Prostate gland (tissue), 2 donors: ENCODE measurements at regions not wholly inside any gene's neighbourhood (a gene's known extent, or its start where the extent isn't known, plus 50 kb on each side); places are given as distances from the start of the nearest gene placed in this dataset.

ENCODE experiments used
- DNase-seq: peaks from one replicate; pipeline ENCODE4 v3.0.0-alpha.2; 2019; ENCODE audit warnings: low spot score
- H3K27ac ChIP-seq, 2 donors: fragments of 200-600 bp; sonication (generic); 2 replicates each; pipeline ENCODE4 v1.5.1; 2017 to 2019
- H3K27me3 ChIP-seq: fragments of 200-600 bp; sonication (generic); replicated peaks from 2 replicates; pipeline ENCODE4 v1.5.1; 2019; ENCODE audit not compliant: insufficient read depth
- H3K36me3 ChIP-seq, 2 donors: fragments of 200-600 bp; sonication (generic); 1 replicate in 1 of 2; 2 replicates in 1 of 2; pipeline versions ENCODE4 v1.5.1 to v1.8.1; 2017 to 2019
- H3K4me1 ChIP-seq: fragments of 200-600 bp; sonication (generic); replicated peaks from 2 replicates; pipeline ENCODE4 v1.5.1; 2019
- H3K4me3 ChIP-seq, 2 donors: fragments of 200-600 bp; sonication (generic); 2 replicates each; pipeline ENCODE4 v1.5.1; 2017 to 2019
- H3K9me3 ChIP-seq: fragments of 200-600 bp; sonication (generic); 2 replicates; pipeline ENCODE4 v1.5.1; 2017
- POLR2A ChIP-seq: fragments of 450-650 bp; IDR thresholded peaks from one replicate; pipeline ENCODE4 v1.6.1; 2016; ENCODE audit warnings: antibody characterized with exemption, mild to moderate bottlenecking
- POLR2AphosphoS5 ChIP-seq: sonication (generic); formaldehyde crosslinking; IDR thresholded peaks from one replicate; pipeline ENCODE4 v1.6.1; 2017; ENCODE audit warnings: antibody characterized with exemption
- WGBS: methylation state at CpG from one replicate; pipeline ENCODE4 v1.1.5; 2018; 5-methylcytosine and 5-hydroxymethylcytosine counted together
- intact Hi-C: fragments of 100-400 bp; cut with DNase I; formaldehyde crosslinking; loops from one replicate; pipeline ENCODE4 v1.14.2; 2022
- TF ChIP-seq, protein P1 (sequence below), 4 experiments: fragments of 200-600 bp in 2 of 4; fragments of 450-650 bp in 2 of 4; sonication (generic) in 2 of 4; IDR thresholded peaks; 1 replicate in 3 of 4; 2 replicates in 1 of 4; pipeline ENCODE4 v1.5.1; 2016 to 2019; ENCODE audit warnings: antibody characterized with exemption in 4 of 4, mild to moderate bottlenecking in 2 of 4, moderate library complexity in 2 of 4

DNA sequence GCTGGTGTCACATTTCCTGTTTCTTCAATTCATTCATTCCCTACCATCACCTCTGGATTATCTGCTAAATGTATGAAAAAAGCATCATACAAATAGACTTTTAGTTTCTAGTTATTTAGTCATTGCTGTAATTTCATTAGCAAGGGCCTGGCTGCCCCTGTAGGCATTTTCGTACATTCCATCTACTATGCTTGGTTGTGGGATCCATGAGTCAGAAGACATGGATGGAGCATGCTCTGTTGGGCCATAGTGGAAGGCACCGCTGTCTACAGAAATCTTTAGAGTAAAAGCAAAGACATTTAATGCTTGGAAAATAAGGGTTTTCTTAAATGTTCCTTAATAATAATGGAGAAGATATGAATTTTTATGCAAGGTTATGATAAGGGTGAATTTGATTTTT is 324.8 kb upstream of the MEIS1 start:
- Histone ChIP-seq H3K27ac (no peak overlapping the region), H3K4me3 (no peak overlapping the region), H3K4me1 (no peaks in the 10 kb centered on the region), H3K36me3 (no peaks in the 10 kb centered on the region), H3K27me3 (peaks cover 2% of the 10 kb centered on the region), H3K9me3 (no peaks in the 10 kb centered on the region)
- 95% methylated on average over 2 of the region's 2 CpGs for WGBS
- TF ChIP-seq, protein P1, sequence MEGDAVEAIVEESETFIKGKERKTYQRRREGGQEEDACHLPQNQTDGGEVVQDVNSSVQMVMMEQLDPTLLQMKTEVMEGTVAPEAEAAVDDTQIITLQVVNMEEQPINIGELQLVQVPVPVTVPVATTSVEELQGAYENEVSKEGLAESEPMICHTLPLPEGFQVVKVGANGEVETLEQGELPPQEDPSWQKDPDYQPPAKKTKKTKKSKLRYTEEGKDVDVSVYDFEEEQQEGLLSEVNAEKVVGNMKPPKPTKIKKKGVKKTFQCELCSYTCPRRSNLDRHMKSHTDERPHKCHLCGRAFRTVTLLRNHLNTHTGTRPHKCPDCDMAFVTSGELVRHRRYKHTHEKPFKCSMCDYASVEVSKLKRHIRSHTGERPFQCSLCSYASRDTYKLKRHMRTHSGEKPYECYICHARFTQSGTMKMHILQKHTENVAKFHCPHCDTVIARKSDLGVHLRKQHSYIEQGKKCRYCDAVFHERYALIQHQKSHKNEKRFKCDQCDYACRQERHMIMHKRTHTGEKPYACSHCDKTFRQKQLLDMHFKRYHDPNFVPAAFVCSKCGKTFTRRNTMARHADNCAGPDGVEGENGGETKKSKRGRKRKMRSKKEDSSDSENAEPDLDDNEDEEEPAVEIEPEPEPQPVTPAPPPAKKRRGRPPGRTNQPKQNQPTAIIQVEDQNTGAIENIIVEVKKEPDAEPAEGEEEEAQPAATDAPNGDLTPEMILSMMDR (IDR thresholded peaks at IDR 0.05): no peak
- TF ChIP-seq POLR2A (no peak), POLR2AphosphoS5 (no peak)
- intact Hi-C loops: no loop called here
- no peak for DNase-seq

DNA sequence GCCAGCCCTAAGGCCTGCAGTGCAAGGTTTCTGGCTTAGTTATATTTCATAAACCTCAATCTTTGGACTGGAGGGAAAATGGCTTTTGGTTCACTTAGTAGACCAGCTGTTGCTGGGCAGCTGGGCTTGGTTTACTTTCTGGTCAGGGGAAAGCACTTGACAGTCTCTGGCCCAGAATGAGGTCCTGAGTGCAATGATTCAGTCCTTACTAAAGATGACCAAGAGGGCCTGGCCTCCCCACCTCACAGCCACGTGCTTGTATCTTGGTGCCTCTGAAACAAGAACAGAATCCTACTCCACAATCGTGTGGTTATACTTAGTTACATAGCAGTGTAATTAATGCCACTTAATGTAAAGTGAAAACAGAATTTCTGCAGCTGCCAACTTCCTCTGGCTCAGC is 325.5 kb upstream of the MEIS1 start:
- 58% methylated on average over 2 of the region's 2 CpGs for WGBS
- TF ChIP-seq POLR2AphosphoS5 (no peak), POLR2A (no peak)
- TF ChIP-seq, protein P1 (IDR thresholded peaks at IDR 0.05): no peak

DNA sequence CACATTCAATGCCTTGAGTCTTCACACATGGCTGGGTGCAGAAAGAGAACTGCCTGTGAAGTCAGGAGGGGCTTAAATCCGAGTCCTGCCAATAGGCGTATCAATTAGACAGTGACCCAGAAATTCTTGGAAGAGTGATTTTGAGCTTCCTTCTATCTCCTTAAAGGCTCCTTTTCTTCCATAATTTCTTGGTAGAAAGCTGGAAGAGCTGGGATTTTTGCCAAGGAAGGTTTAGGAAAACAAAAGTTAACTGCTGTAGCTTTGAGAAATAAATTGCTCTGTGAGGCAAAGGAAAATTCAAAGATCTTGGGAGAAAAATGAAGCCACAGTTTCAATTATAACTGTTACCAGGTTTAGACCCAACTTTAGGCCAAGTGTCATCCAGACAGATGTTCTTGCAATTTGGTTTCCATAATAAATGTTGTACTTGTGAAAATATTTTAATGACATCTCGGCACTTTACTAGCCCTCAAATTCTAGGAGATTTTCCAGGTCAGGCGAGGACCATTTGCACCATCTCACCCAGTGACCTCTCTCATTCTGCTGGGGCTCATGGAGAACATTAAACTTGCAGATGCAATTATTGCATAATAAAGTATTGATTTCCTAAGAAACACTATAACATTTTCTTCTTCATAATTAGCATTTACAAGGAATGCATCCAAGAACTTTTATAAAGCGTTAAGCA is 329.7 kb upstream of the MEIS1 start:
- Histone ChIP-seq H3K27me3 (peaks cover 2% of the 10 kb centered on the region), H3K9me3 (no peaks in the 10 kb centered on the region), H3K4me1 (no peaks in the 10 kb centered on the region), H3K4me3 (no peak overlapping the region), H3K27ac (no peak overlapping the region), H3K36me3 (no peaks in the 10 kb centered on the region)
- intact Hi-C loops: no loop called here
- DNase-seq: no peak
- no peak for TF ChIP-seq POLR2AphosphoS5
- TF ChIP-seq, protein P1 (IDR thresholded peaks at IDR 0.05): no peak
- TF ChIP-seq POLR2A: no peak
- 58% methylated on average over 5 of the region's 5 CpGs for WGBS

More for the DNA sequence above, 325.5 kb upstream of the MEIS1 start:
- Histone ChIP-seq H3K4me1 (no peaks in the 10 kb centered on the region), H3K4me3 (no peak overlapping the region), H3K27me3 (peaks cover 2% of the 10 kb centered on the region), H3K36me3 (no peaks in the 10 kb centered on the region), H3K27ac (no peak overlapping the region), H3K9me3 (no peaks in the 10 kb centered on the region)
- DNase-seq: no peak
- intact Hi-C loops: no loop called here

DNA sequence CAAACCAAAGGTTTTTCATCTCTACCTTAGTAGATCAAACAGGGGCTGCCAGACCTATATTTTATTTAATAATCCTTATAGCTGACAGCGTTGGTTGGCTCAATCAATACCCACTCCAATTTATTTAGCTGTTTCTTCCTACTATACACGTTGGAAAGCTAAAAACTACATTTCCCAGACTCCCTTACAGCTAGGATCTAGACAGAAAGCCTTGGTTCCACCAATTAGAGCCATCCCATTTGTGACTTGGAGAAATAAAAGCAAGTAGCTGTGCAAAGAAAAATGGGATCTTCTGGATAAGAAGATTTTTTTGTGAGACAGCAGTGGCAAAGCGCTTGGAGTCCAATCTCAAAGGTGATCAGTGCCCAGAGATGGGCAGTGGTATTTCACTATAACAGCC is 331.3 kb upstream of the MEIS1 start:
- intact Hi-C loops: no loop called here
- Histone ChIP-seq H3K4me1 (no peaks in the 10 kb centered on the region), H3K9me3 (no peaks in the 10 kb centered on the region), H3K27ac (no peak overlapping the region), H3K36me3 (no peaks in the 10 kb centered on the region), H3K4me3 (no peak overlapping the region), H3K27me3 (peaks cover 2% of the 10 kb centered on the region)
- TF ChIP-seq, protein P1 (IDR thresholded peaks at IDR 0.05): no peak
- no peak for TF ChIP-seq POLR2AphosphoS5
- no peak for TF ChIP-seq POLR2A
- 90% methylated on average over 3 of the region's 3 CpGs for WGBS
- no peak for DNase-seq

DNA sequence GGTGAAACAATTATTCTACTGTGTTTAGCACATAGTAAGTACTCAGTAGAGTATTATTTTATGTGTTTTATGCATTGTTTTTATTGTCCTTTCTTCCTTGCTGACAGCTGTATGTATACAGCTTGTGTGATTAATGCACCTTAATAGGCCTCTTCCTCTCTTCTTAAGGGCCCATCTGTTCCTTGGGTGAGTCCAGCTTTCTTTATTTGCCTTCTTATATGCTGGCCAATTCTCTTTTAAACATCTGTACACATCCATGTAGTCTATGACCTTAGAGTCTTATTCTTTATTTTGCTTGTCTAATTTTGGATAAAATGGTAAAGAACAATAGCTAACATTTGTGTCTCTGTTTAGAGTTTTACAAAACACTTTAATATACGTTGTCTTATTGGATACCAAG is 333.7 kb upstream of the MEIS1 start:
- DNase-seq: no peak
- TF ChIP-seq, protein P1 (IDR thresholded peaks at IDR 0.05): no peak
- TF ChIP-seq POLR2A (no peak), POLR2AphosphoS5 (no peak)
- H3K36me3 ChIP-seq: no peaks in the 10 kb centered on the region
- 67% methylated on average over 1 of the region's 1 CpG for WGBS
- no peaks in the 10 kb centered on the region for H3K27me3 ChIP-seq
- H3K9me3 ChIP-seq: no peaks in the 10 kb centered on the region
- no peak overlapping the region for H3K4me3 ChIP-seq
- H3K27ac ChIP-seq: no peak overlapping the region
- H3K4me1 ChIP-seq: no peaks in the 10 kb centered on the region
- intact Hi-C loops: no loop called here
